Esophagus squamous epithelium (tissue), 4 donors: ENCODE measurements at regions not wholly inside any gene's neighbourhood (a gene's known extent, or its start where the extent isn't known, plus 50 kb on each side); places are given as distances from the start of the nearest gene placed in this dataset.

Experiments
- CTCF ChIP-seq, 6 experiments: fragments of 450-650 bp in 4 of 6; fragments of 200-600 bp in 2 of 6; sonication (generic) in 2 of 6; IDR thresholded peaks; one replicate each; pipeline ENCODE4 v1.5.1; 2016 to 2019; ENCODE audit warnings: antibody characterized with exemption in 6 of 6, mild to moderate bottlenecking in 4 of 6, moderate library complexity in 4 of 6
- POLR2A ChIP-seq, 4 donors: fragments of 450-650 bp; IDR thresholded peaks; one replicate each; pipeline ENCODE4 v1.6.1; 2017; ENCODE audit warnings: antibody characterized with exemption in 4 of 4, mild to moderate bottlenecking in 4 of 4, moderate library complexity in 3 of 4

DNA sequence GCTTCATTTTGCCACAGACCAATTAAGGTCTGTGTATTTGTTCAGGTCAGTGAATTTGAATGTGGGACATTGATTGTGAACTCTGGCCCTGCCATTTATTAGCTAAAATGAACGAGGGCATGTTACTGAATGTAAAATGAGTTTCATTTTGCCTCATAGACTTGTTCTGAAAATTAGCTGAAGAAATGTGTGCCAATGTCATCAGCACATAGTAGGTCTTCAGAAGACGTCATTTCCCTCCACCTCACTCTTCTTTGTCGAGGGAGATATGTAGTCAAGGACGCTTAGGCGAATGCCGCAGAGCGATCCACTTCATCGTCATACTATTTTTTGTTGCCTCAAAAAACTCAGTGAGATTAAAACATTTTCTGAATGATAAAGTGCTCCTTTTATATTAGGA, 291.7 kb downstream of the SMOC2 start:
- TF ChIP-seq CTCF (IDR thresholded peaks at IDR 0.05) (no peak), POLR2A (IDR thresholded peaks at IDR 0.05) (no peak)
